HG02981 (cell line): ENCODE measurements at regions not wholly inside any gene's neighbourhood (a gene's known extent, or its start where the extent isn't known, plus 50 kb on each side); places are given as distances from the start of the nearest gene placed in this dataset.
"Not testable (repeated sequence)": the region's sequence is repeated elsewhere in the genome, so short reads cannot be mapped to it uniquely, and the experiment has no call there.

Experiments used
- ATAC-seq: cut with Tn5 transposase; IDR thresholded peaks from one replicate; pipeline ENCODE4 v1.9.1; 2021; ENCODE audit warnings: mild to moderate bottlenecking, moderate library complexity; ENCODE audit not compliant: unreplicated experiment

- ATAC-seq, result no peak
Observed at GRCh38 chrX:150051096-150051495, 112.8 kb upstream of the EOLA2 start.

GRCh38 chrX:150052226-150052625 is 113.9 kb upstream of the EOLA2 start:
- no peak for ATAC-seq

GRCh38 chrX:150058728-150059127 is 120.4 kb upstream of the EOLA2 start:
- no peak for ATAC-seq

GRCh38 chrX:150060406-150060805 is 122.1 kb upstream of the EOLA2 start:
- ATAC-seq, result no peak

GRCh38 chrX:150062292-150063137 is 124.2 kb upstream of the EOLA2 start:
- ATAC-seq, result no peak

- ATAC-seq, result no peak
Observed at GRCh38 chrX:150063138-150063518, 124.8 kb upstream of the EOLA2 start.

GRCh38 chrX:150063674-150064073 is 125.4 kb upstream of the EOLA2 start:
- no peak for ATAC-seq

GRCh38 chrX:150074175-150074574 is 135.9 kb upstream of the EOLA2 start:
- no peak for ATAC-seq

- no peak for ATAC-seq
Observed at GRCh38 chrX:150080497-150080896, 142.2 kb upstream of the EOLA2 start.

GRCh38 chrX:150081076-150081475 is 142.8 kb upstream of the EOLA2 start:
- no peak for ATAC-seq

- no peak for ATAC-seq
Observed at GRCh38 chrX:150084496-150085229, 146.4 kb upstream of the EOLA2 start.

- ATAC-seq, result no peak
Observed at GRCh38 chrX:150085881-150086280, 147.6 kb upstream of the EOLA2 start.

GRCh38 chrX:150086371-150086770 is 148.1 kb upstream of the EOLA2 start:
- ATAC-seq, result no peak

- no peak for ATAC-seq
Observed at GRCh38 chrX:150087612-150088011, 149.3 kb upstream of the EOLA2 start.

- no peak for ATAC-seq
Observed at GRCh38 chrX:150088042-150088441, 149.8 kb upstream of the EOLA2 start.

- no peak for ATAC-seq
Observed at GRCh38 chrX:150088766-150089518, 150.7 kb upstream of the EOLA2 start.

- ATAC-seq, result not testable (repeated sequence)
Observed at GRCh38 chrX:150091300-150091699, 153.0 kb upstream of the EOLA2 start.

- no peak for ATAC-seq
Observed at GRCh38 chrX:150092549-150092948, 154.3 kb upstream of the EOLA2 start.

GRCh38 chrX:150094375-150094774 is 156.1 kb upstream of the EOLA2 start:
- ATAC-seq, result no peak

- ATAC-seq, result no peak
Observed at GRCh38 chrX:150094996-150095395, 156.7 kb upstream of the EOLA2 start.

- ATAC-seq, result no peak
Observed at GRCh38 chrX:150099316-150099715, 161.0 kb upstream of the EOLA2 start.

GRCh38 chrX:150100261-150100660 is 162.0 kb upstream of the EOLA2 start:
- ATAC-seq, result no peak
